Esophagus muscularis mucosa (tissue), 4 donors: ENCODE measurements at regions not wholly inside any gene's neighbourhood (a gene's known extent, or its start where the extent isn't known, plus 50 kb on each side); places are given as distances from the start of the nearest gene placed in this dataset.

ENCODE experiments used
- DNase-seq: peaks from one replicate; pipeline ENCODE4 v3.0.0-alpha.2; 2017; ENCODE audit errors: extremely low spot score
- H3K27ac ChIP-seq, 4 donors: fragments of 200-600 bp; sonication (generic); replicated peaks in 1 of 4; 1 replicate in 3 of 4; 2 replicates in 1 of 4; pipeline ENCODE4 v1.5.1; 2016 to 2019; ENCODE audit warnings: mild to moderate bottlenecking in 1 of 4
- H3K27me3 ChIP-seq, 4 donors: fragments of 200-600 bp; sonication (generic); one replicate each; pipeline versions ENCODE4 v1.5.1 to v1.6.0; 2016 to 2019
- H3K36me3 ChIP-seq, 4 donors: fragments of 200-600 bp; sonication (generic); one replicate each; pipeline ENCODE4 v1.5.1; 2016 to 2019
- H3K4me1 ChIP-seq, 4 donors: fragments of 200-600 bp; sonication (generic); one replicate each; pipeline ENCODE4 v1.5.1; 2016 to 2019
- H3K4me3 ChIP-seq, 4 donors: fragments of 200-600 bp; sonication (generic); 1 replicate in 2 of 4; 2 replicates in 2 of 4; pipeline ENCODE4 v1.5.1; 2016 to 2019; ENCODE audit warnings: mild to moderate bottlenecking in 4 of 4, moderate library complexity in 1 of 4
- H3K9me3 ChIP-seq, 4 donors: fragments of 200-600 bp; sonication (generic); 1 replicate in 3 of 4; 2 replicates in 1 of 4; pipeline ENCODE4 v1.5.1; 2016 to 2019
- EP300 ChIP-seq: sonication (generic); formaldehyde crosslinking; IDR thresholded peaks from one replicate; pipeline ENCODE4 v1.6.1; 2017; ENCODE audit warnings: antibody characterized with exemption
- POLR2A ChIP-seq: fragments of 450-650 bp; IDR thresholded peaks from one replicate; pipeline ENCODE4 v1.6.1; 2017; ENCODE audit warnings: antibody characterized with exemption, moderate library complexity, mild to moderate bottlenecking, low read depth
- POLR2AphosphoS5 ChIP-seq, 2 donors: sonication (generic); formaldehyde crosslinking; IDR thresholded peaks; one replicate each; pipeline ENCODE4 v1.6.1; 2017; ENCODE audit warnings: antibody characterized with exemption in 2 of 2
- WGBS: methylation state at CpG from one replicate; pipeline ENCODE4 v1.1.5; 2018; 5-methylcytosine and 5-hydroxymethylcytosine counted together
- intact Hi-C: fragments of 100-400 bp; cut with DNase I; formaldehyde crosslinking; loops from one replicate; pipeline ENCODE4 v1.15.1; 2023
- TF ChIP-seq, protein P1 (sequence below), 3 experiments: fragments of 200-600 bp in 2 of 3; fragments of 450-650 bp in 1 of 3; sonication (generic) in 2 of 3; IDR thresholded peaks; one replicate each; pipeline ENCODE4 v1.5.1; 2017 to 2019; ENCODE audit warnings: antibody characterized with exemption in 3 of 3, mild to moderate bottlenecking in 2 of 3, moderate library complexity in 1 of 3

DNA sequence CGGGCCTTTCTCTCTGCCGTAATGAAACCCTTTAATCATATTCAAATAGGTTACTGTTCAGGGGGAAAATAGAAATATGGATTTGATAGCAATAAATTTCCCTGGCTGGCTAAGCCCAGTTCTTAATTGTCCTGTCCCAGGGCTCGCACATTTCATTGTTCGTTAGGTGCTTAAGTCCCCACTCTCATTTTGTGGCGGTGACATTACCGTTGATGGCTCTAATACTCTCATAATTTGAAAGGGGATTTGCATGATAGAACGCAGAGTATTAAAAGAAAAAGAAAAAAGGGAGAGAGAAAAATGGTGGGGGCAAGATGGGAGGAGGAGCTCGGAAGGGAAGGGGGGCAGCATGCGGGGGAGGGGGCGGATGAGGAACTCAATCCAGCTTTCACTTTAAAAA lies 79.1 kb upstream of the FOXP4 start:
- no peaks in the 10 kb centered on the region for H3K36me3 ChIP-seq
- DNase-seq, result no peak
- H3K4me1 ChIP-seq, result peaks cover 7 to 17% (median 17%) of the 10 kb centered on the region in 4 donors
- intact Hi-C loops, result loop anchor here (10.0 kb wide), 1 partner anchor 218 kb away; no protein-coding TSS in a partner anchor
- WGBS, result 81% methylated on average over 10 of the region's 10 CpGs
- H3K9me3 ChIP-seq, result no peaks in the 10 kb centered on the region
- H3K27ac ChIP-seq, result no peak overlapping the region
- TF ChIP-seq, protein P1, sequence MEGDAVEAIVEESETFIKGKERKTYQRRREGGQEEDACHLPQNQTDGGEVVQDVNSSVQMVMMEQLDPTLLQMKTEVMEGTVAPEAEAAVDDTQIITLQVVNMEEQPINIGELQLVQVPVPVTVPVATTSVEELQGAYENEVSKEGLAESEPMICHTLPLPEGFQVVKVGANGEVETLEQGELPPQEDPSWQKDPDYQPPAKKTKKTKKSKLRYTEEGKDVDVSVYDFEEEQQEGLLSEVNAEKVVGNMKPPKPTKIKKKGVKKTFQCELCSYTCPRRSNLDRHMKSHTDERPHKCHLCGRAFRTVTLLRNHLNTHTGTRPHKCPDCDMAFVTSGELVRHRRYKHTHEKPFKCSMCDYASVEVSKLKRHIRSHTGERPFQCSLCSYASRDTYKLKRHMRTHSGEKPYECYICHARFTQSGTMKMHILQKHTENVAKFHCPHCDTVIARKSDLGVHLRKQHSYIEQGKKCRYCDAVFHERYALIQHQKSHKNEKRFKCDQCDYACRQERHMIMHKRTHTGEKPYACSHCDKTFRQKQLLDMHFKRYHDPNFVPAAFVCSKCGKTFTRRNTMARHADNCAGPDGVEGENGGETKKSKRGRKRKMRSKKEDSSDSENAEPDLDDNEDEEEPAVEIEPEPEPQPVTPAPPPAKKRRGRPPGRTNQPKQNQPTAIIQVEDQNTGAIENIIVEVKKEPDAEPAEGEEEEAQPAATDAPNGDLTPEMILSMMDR (IDR thresholded peaks at IDR 0.05), result no peak
- no peak for TF ChIP-seq POLR2A
- TF ChIP-seq EP300, result no peak
- TF ChIP-seq POLR2AphosphoS5 (IDR thresholded peaks at IDR 0.05), result no peak
- no peak overlapping the region for H3K4me3 ChIP-seq
- H3K27me3 ChIP-seq, result peaks cover 2 to 66% (median 14%) of the 10 kb centered on the region in 4 donors

DNA sequence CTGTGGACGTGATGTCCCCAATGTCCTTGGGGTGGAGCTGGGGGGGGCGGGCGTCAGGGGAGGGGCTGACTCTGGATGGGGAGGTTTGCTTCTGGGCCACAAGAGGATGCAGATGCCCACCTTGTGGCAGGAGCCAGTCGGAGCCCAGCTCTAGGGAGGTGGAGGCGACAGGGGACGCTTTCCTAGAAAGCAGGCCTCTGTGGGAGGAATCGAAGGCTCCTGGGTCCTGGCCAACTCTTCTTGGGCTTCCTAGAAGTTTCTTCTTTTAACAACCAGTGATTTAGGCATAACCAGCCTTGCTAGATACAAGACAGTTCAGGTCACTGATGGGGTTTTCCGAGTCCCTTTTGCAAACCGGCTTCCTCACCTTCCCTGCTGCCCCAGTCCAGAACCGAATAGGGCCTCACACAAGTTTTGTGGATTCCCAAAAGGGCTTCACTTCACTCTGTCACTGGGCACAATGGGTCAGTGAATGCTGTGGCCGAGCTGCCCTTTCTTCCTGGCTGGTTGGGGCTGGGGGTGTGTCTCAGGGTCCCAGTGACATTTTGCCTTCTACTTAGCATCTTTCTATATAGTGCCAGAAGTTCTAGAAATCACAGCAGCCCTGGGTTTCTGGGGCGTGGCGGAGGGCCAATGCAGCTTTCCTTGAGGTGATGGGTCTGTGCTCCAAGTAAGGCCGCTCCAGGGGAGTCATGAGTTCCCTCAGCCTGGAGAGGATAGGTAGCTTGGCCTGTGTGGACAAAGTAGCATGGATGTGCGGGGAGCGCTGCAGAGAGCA lies 78.4 kb upstream of the FOXP4 start:
- Histone ChIP-seq H3K4me3 (no peak overlapping the region), H3K27me3 (peaks cover 2 to 71% (median 14%) of the 10 kb centered on the region in 4 donors), H3K4me1 (peaks cover 7 to 17% (median 17%) of the 10 kb centered on the region in 4 donors), H3K9me3 (no peaks in the 10 kb centered on the region), H3K27ac (no peak overlapping the region), H3K36me3 (no peaks in the 10 kb centered on the region)
- TF ChIP-seq POLR2AphosphoS5 (IDR thresholded peaks at IDR 0.05) (no peak), EP300 (no peak), POLR2A (no peak)
- TF ChIP-seq, protein P1 (IDR thresholded peaks at IDR 0.05), result no peak
- intact Hi-C loops, result loop anchor here (10.0 kb wide), 1 partner anchor 217 kb away; no protein-coding TSS in a partner anchor
- no peak for DNase-seq
- WGBS, result 85% methylated on average over 16 of the region's 16 CpGs

GRCh38 chr6:41469156-41470028 lies 76.8 kb upstream of the FOXP4 start:
- no peaks in the 10 kb centered on the region for H3K9me3 ChIP-seq
- 46% methylated on average over 20 of the region's 20 CpGs for WGBS
- intact Hi-C loops, result loop anchor here (10.0 kb wide), 1 partner anchor 215 kb away; no protein-coding TSS in a partner anchor
- H3K27me3 ChIP-seq, result peaks cover 2 to 73% (median 14%) of the 10 kb centered on the region in 4 donors
- no peak overlapping the region for H3K27ac ChIP-seq
- TF ChIP-seq POLR2A (no peak), EP300 (no peak), POLR2AphosphoS5 (IDR thresholded peaks at IDR 0.05) (no peak)
- TF ChIP-seq, protein P1 (IDR thresholded peaks at IDR 0.05), result no peak
- peak overlapping the region; percentile 32 to 42 (median 34) for H3K4me3 ChIP-seq
- DNase-seq, result no peak
- peaks cover 7 to 17% (median 17%) of the 10 kb centered on the region in 4 donors for H3K4me1 ChIP-seq
- no peaks in the 10 kb centered on the region for H3K36me3 ChIP-seq

DNA sequence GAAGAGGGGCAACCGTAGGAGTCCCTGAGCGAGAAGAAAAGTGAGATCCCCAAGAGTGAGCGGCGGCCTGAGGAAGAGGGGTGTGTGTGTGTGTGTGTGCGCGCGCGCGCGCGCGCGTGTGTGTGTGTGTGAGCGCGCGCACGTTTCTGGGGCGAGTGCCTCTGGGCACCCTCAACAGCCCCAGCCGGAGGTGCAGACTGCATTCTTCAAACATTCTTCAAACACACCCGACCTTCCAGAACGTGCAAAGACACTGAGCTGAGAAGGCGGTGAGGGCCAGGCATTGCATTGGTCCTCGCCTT lies 76.2 kb upstream of the FOXP4 start:
- Histone ChIP-seq H3K4me1 (peaks cover 7 to 17% (median 17%) of the 10 kb centered on the region in 4 donors), H3K36me3 (no peaks in the 10 kb centered on the region), H3K9me3 (no peaks in the 10 kb centered on the region), H3K4me3 (peak overlapping the region; percentile 32 to 42 (median 34)), H3K27me3 (peaks cover 2 to 67% (median 14%) of the 10 kb centered on the region in 4 donors), H3K27ac (no peak overlapping the region)
- no peak for DNase-seq
- WGBS, result 7% methylated on average over 21 of the region's 23 CpGs
- intact Hi-C loops, result no loop called here
- TF ChIP-seq POLR2AphosphoS5 (IDR thresholded peaks at IDR 0.05) (no peak), POLR2A (no peak), EP300 (no peak)
- TF ChIP-seq, protein P1 (IDR thresholded peaks at IDR 0.05), result no peak
